RWPE2 (cell line): ENCODE measurements at regions not wholly inside any gene's neighbourhood (a gene's known extent, or its start where the extent isn't known, plus 50 kb on each side); places are given as distances from the start of the nearest gene placed in this dataset.
"Not testable (repeated sequence)": the region's sequence is repeated elsewhere in the genome, so short reads cannot be mapped to it uniquely, and the experiment has no call there.

Experiments
- ATAC-seq: fragments of 200-7000 bp; cut with Tn5 transposase; 3 replicates; pipeline ENCODE4 v1.9.1; 2021; ENCODE audit warnings: low read depth
- DNase-seq: peaks from one replicate; pipeline ENCODE4 v3.0.0-alpha.2; 2020; ENCODE audit warnings: low spot score
- H3K27ac ChIP-seq: fragments of 450-650 bp; 2 replicates; pipeline ENCODE4 v1.5.1; 2017; ENCODE audit warnings: mild to moderate bottlenecking; ENCODE audit not compliant: poor library complexity, severe bottlenecking
- H3K27me3 ChIP-seq: fragments of 250-450 bp; sonication (Bioruptor Pico); 2 replicates; pipeline ENCODE4 v1.5.1; 2021; ENCODE audit warnings: mild to moderate bottlenecking, moderate library complexity; ENCODE audit not compliant: insufficient read depth, poor library complexity, severe bottlenecking
- H3K36me3 ChIP-seq: fragments of 250-450 bp; sonication (Bioruptor Pico); 2 replicates; pipeline ENCODE4 v1.5.1; 2020; ENCODE audit warnings: low read depth, mild to moderate bottlenecking, moderate library complexity
- H3K4me1 ChIP-seq: fragments of 250-450 bp; sonication (Bioruptor Pico); 2 replicates; pipeline ENCODE4 v1.5.1; 2021; ENCODE audit warnings: mild to moderate bottlenecking, moderate library complexity; ENCODE audit not compliant: insufficient read depth, poor library complexity, severe bottlenecking
- H3K4me3 ChIP-seq: fragments of 250-450 bp; sonication (Bioruptor Pico); 2 replicates; pipeline ENCODE4 v1.5.1; 2021; ENCODE audit warnings: mild to moderate bottlenecking, moderate library complexity; ENCODE audit not compliant: severe bottlenecking
- H3K9me3 ChIP-seq: fragments of 250-450 bp; sonication (Bioruptor Pico); 2 replicates; pipeline ENCODE4 v1.5.1; 2021; ENCODE audit warnings: mild to moderate bottlenecking, moderate library complexity; ENCODE audit not compliant: severe bottlenecking
- CTCF ChIP-seq: fragments of 450-650 bp; IDR thresholded peaks from one replicate; pipeline ENCODE4 v1.5.1; 2017; ENCODE audit warnings: mild to moderate bottlenecking, moderate library complexity; ENCODE audit not compliant: poor library complexity, severe bottlenecking

GRCh38 chr5:87210743-87211142 is 56.9 kb upstream of the RASA1 start:
- Histone ChIP-seq H3K27me3 (no peaks in the 10 kb centered on the region), H3K4me3 (no peak overlapping the region), H3K27ac (peak overlapping the region; percentile 37), H3K9me3 (no peaks in the 10 kb centered on the region), H3K36me3 (no peaks in the 10 kb centered on the region), H3K4me1 (peaks cover 16% of the 10 kb centered on the region)
- no peak for TF ChIP-seq CTCF
- no peak for DNase-seq
- peak; percentile 84 for ATAC-seq

DNA sequence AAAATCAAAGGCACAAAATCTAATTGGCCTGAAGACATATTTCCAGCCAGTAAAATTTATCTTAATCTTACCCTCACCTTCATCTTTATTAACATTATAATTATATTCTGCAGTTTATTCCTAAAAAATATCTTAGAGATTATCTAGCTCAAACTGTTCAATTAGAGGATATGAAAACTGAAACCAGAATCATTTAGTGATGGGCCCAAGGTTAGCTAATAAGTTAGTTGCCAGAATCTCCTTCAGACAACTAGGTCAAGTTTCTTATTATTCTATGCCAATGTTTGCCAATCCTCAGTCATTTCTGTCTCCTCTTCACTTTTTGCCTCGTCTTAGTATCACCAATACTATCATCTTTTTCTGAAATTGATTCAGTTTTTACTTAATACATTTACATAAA is 56.0 kb upstream of the RASA1 start:
- no peak overlapping the region for H3K4me3 ChIP-seq
- peaks cover 16% of the 10 kb centered on the region for H3K4me1 ChIP-seq
- H3K27me3 ChIP-seq, result no peaks in the 10 kb centered on the region
- TF ChIP-seq CTCF, result no peak
- DNase-seq, result no peak
- H3K27ac ChIP-seq, result peak overlapping the region; percentile 37
- no peak for ATAC-seq
- H3K36me3 ChIP-seq, result no peaks in the 10 kb centered on the region
- H3K9me3 ChIP-seq, result no peaks in the 10 kb centered on the region

DNA sequence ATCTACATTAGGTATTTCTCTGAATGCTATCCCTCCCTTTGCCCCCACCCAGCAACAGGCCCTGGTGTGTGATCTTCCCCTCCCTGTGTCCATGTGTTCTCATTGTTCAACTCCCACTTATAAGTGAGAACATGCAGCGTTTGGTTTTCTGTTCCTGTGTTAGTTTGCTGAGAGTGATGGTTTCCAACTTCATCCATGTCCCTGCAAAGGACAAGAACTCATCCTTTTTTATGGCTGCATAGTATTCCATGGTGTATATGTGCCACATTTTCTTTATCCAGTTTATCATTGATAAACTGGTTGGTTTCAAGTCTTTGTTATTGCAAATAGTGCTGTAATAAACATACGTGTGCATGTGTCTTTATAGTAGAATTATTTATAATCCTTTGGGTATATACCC is 55.5 kb upstream of the RASA1 start:
- DNase-seq, ATAC-seq, H3K4me3 ChIP-seq: not testable (repeated sequence)

GRCh38 chr5:87217480-87217879 is 50.2 kb upstream of the RASA1 start:
- not testable (repeated sequence) for H3K4me3 ChIP-seq, ATAC-seq, H3K27me3 ChIP-seq, H3K36me3 ChIP-seq, H3K9me3 ChIP-seq, DNase-seq, H3K27ac ChIP-seq, H3K4me1 ChIP-seq

More for the DNA sequence above, 55.5 kb upstream of the RASA1 start:
- H3K4me1 ChIP-seq, result peaks cover 16% of the 10 kb centered on the region
- H3K36me3 ChIP-seq, H3K27me3 ChIP-seq, H3K27ac ChIP-seq, H3K9me3 ChIP-seq: not testable (repeated sequence)
